ENCODE measurements at regions not wholly inside any gene's neighbourhood (a gene's known extent, or its start where the extent isn't known, plus 50 kb on each side); places are given as distances from the start of the nearest gene placed in this dataset.

DNA sequence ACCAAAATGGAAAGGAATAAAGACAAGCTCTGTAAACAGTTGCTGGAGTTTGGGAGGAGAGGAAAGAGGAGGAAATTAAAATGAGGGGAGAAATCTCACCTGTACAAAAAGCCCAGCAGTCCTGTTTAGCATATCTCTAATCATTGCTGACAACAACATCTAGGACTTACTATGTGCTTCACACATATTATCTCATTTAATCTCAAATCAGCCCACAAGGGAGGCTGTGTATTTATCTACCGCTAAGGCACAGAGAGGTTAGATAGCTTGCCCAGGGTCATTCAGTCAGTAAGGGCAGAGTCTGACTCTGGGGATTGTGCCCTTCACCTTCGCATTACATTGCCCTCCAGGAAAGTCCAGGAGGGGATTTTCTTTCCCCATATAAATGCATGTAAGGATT lies 233.3 kb downstream of the DLEU7 start (continued):
- TF ChIP-seq, protein P1, sequence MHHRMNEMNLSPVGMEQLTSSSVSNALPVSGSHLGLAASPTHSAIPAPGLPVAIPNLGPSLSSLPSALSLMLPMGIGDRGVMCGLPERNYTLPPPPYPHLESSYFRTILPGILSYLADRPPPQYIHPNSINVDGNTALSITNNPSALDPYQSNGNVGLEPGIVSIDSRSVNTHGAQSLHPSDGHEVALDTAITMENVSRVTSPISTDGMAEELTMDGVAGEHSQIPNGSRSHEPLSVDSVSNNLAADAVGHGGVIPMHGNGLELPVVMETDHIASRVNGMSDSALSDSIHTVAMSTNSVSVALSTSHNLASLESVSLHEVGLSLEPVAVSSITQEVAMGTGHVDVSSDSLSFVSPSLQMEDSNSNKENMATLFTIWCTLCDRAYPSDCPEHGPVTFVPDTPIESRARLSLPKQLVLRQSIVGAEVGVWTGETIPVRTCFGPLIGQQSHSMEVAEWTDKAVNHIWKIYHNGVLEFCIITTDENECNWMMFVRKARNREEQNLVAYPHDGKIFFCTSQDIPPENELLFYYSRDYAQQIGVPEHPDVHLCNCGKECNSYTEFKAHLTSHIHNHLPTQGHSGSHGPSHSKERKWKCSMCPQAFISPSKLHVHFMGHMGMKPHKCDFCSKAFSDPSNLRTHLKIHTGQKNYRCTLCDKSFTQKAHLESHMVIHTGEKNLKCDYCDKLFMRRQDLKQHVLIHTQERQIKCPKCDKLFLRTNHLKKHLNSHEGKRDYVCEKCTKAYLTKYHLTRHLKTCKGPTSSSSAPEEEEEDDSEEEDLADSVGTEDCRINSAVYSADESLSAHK (tag by site-specific recombination; IDR thresholded peaks at IDR 0.05) = no peak
- no peak for TF ChIP-seq ZNF623 (tag by site-specific recombination; IDR thresholded peaks at IDR 0.05)

DNA sequence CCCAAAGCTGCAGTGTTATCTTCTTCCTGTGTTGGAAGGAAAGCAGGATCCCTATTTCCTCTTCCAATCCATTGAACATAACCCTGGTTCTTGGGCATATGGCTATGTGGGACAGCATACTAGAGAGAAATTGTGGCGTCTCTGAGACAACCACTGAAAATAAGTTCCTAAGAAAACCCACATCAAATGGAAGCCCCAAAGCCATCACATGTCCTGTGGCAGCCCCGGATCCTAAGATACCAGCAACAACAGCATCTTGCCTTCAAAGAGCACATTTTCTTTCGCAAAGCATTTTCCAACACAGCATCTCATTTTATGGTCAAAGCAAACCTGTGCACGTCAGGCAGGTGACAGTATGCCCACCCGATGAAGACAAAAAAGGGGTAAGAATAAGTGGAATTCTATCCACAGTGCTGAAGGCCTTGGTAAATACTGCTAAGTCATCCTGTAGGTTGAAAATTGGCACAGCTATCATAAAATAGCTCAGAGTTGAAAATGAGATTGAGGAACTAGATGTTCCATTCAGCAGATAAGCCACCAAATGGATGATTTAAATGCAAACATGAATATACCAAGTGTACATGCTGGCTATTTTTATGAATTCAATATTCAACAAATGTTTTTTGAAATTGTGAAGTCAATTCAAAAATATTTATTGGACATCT lies 232.2 kb downstream of the DLEU7 start:
- no peaks in the 10 kb centered on the region for H3K36me3 ChIP-seq (ENCODE audit: control insufficient read depth in 2 of 2, insufficient read depth in 1 of 2, low read length in 2 of 2)
- TF ChIP-seq ZXDB (tag by site-specific recombination; IDR thresholded peaks at IDR 0.05) (no peak), ZNF660 (tag by site-specific recombination; IDR thresholded peaks at IDR 0.05) (no peak), ZNF843 (tag by site-specific recombination; IDR thresholded peaks at IDR 0.05) (no peak), ZNF501 (tag by site-specific recombination; IDR thresholded peaks at IDR 0.05) (no peak), BCL11B (tag by site-specific recombination; IDR thresholded peaks at IDR 0.05; ENCODE audit: low read depth) (no peak), ZNF133 (tag by site-specific recombination; IDR thresholded peaks at IDR 0.05) (no peak), ZNF394 (tag by site-specific recombination; IDR thresholded peaks at IDR 0.05; ENCODE audit: borderline replicate concordance) (no peak), ZFHX2 (tag by site-specific recombination; conservative IDR thresholded peaks at IDR 0.05) (no peak), ZNF214 (tag by site-specific recombination; IDR thresholded peaks at IDR 0.05; ENCODE audit: borderline replicate concordance) (no peak)
- TF ChIP-seq, protein P2, sequence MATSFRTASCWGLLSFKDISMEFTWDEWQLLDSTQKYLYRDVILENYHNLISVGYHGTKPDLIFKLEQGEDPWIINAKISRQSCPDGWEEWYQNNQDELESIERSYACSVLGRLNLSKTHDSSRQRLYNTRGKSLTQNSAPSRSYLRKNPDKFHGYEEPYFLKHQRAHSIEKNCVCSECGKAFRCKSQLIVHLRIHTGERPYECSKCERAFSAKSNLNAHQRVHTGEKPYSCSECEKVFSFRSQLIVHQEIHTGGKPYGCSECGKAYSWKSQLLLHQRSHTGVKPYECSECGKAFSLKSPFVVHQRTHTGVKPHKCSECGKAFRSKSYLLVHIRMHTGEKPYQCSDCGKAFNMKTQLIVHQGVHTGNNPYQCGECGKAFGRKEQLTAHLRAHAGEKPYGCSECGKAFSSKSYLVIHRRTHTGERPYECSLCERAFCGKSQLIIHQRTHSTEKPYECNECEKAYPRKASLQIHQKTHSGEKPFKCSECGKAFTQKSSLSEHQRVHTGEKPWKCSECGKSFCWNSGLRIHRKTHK (tag by site-specific recombination; IDR thresholded peaks at IDR 0.05) = no peak
- TF ChIP-seq, protein P3, sequence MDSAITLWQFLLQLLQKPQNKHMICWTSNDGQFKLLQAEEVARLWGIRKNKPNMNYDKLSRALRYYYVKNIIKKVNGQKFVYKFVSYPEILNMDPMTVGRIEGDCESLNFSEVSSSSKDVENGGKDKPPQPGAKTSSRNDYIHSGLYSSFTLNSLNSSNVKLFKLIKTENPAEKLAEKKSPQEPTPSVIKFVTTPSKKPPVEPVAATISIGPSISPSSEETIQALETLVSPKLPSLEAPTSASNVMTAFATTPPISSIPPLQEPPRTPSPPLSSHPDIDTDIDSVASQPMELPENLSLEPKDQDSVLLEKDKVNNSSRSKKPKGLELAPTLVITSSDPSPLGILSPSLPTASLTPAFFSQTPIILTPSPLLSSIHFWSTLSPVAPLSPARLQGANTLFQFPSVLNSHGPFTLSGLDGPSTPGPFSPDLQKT (IDR thresholded peaks at IDR 0.05; ENCODE audit: borderline replicate concordance, low read depth, low read length) = no peak
- TF ChIP-seq, protein P4, sequence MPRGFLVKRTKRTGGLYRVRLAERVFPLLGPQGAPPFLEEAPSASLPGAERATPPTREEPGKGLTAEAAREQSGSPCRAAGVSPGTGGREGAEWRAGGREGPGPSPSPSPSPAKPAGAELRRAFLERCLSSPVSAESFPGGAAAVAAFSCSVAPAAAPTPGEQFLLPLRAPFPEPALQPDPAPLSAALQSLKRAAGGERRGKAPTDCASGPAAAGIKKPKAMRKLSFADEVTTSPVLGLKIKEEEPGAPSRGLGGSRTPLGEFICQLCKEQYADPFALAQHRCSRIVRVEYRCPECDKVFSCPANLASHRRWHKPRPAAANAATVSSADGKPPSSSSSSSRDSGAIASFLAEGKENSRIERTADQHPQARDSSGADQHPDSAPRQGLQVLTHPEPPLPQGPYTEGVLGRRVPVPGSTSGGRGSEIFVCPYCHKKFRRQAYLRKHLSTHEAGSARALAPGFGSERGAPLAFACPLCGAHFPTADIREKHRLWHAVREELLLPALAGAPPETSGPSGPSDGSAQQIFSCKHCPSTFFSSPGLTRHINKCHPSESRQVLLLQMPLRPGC (tag by site-specific recombination; IDR thresholded peaks at IDR 0.05) = no peak
- H3K4me1 ChIP-seq (ENCODE audit: control insufficient read depth, insufficient read depth, low read length) = no peaks in the 10 kb centered on the region
- no peak overlapping the region for H3K4me3 ChIP-seq (ENCODE audit: low read depth, low read length)
- no peak overlapping the region for H3K27ac ChIP-seq (ENCODE audit: extremely low read depth, low read depth, low read length)
- ChIA-PET POLR2A (no interaction called here), CTCF (no interaction called here)
- no peaks in the 10 kb centered on the region for H3K9me3 ChIP-seq (ENCODE audit: control insufficient read depth, insufficient read depth, low read depth, low read length)

DNA sequence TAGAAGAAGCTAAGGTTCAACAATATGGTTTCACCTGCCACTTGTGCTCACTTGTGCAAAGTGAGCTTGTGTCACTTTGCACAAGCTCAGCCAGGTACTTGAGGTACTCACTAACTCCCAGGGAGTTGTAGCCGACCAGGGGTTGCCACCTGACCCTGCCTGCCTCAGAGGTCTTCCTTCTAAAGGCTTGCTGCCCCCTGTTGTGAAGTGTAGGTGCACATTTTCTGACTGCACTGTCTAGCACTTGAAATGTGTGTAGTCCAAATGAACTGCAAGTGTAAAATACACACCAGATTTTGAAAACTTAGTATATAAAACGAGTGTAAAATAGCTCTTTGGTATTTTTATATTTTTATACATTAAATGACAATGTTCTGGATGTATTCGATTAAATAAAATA lies 230.8 kb downstream of the DLEU7 start:
- Histone ChIP-seq H3K4me1 (ENCODE audit: control insufficient read depth, insufficient read depth, low read length) (peaks cover 6% of the 10 kb centered on the region; the same call in 1 of the 2 replicates), H3K27ac (ENCODE audit: extremely low read depth, low read depth, low read length) (no peak overlapping the region), H3K9me3 (ENCODE audit: control insufficient read depth, insufficient read depth, low read depth, low read length) (no peaks in the 10 kb centered on the region), H3K36me3 (ENCODE audit: control insufficient read depth in 2 of 2, insufficient read depth in 1 of 2, low read length in 2 of 2) (no peaks in the 10 kb centered on the region), H3K4me3 (ENCODE audit: low read depth, low read length) (no peak overlapping the region)
- CTCF ChIA-PET = no interaction called here
- POLR2A ChIA-PET = interaction anchor here (0.5 kb wide), 1 partner anchor 391 kb away, joined by 3 read pairs; no protein-coding TSS in a partner anchor
- no peak for TF ChIP-seq ZNF433 (tag by site-specific recombination; IDR thresholded peaks at IDR 0.05; ENCODE audit: low read depth)
- TF ChIP-seq, protein P5, sequence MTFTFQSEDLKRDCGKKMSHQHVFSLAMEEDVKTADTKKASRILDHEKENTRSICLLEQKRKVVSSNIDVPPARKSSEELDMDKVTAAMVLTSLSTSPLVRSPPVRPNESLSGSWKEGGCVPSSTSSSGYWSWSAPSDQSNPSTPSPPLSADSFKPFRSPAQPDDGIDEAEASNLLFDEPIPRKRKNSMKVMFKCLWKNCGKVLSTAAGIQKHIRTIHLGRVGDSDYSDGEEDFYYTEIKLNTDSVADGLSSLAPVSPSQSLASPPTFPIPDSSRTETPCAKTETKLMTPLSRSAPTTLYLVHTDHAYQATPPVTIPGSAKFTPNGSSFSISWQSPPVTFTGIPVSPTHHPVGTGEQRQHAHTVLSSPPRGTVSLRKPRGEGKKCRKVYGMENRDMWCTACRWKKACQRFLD (tag by site-specific recombination; IDR thresholded peaks at IDR 0.05) = no peak
- no peak for TF ChIP-seq OVOL3 (tag by site-specific recombination; IDR thresholded peaks at IDR 0.05)
- no peak for TF ChIP-seq YY2 (tag by site-specific recombination; IDR thresholded peaks at IDR 0.05)
- TF ChIP-seq ZNF610 (tag by site-specific recombination; IDR thresholded peaks at IDR 0.05; ENCODE audit: borderline replicate concordance) = no peak
- TF ChIP-seq, protein P6, sequence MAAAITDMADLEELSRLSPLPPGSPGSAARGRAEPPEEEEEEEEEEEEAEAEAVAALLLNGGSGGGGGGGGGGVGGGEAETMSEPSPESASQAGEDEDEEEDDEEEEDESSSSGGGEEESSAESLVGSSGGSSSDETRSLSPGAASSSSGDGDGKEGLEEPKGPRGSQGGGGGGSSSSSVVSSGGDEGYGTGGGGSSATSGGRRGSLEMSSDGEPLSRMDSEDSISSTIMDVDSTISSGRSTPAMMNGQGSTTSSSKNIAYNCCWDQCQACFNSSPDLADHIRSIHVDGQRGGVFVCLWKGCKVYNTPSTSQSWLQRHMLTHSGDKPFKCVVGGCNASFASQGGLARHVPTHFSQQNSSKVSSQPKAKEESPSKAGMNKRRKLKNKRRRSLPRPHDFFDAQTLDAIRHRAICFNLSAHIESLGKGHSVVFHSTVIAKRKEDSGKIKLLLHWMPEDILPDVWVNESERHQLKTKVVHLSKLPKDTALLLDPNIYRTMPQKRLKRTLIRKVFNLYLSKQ (tag by site-specific recombination; IDR thresholded peaks at IDR 0.05; ENCODE audit: borderline replicate concordance) = no peak
- no peak for TF ChIP-seq ZNF585B (tag by site-specific recombination; IDR thresholded peaks at IDR 0.05)
- TF ChIP-seq ZNF785 (tag by site-specific recombination; IDR thresholded peaks at IDR 0.05) = no peak
- TF ChIP-seq ZNF76 (tag by site-specific recombination; IDR thresholded peaks at IDR 0.05; ENCODE audit: borderline replicate concordance, low read depth) = no peak
- no peak for TF ChIP-seq ZNF624 (tag by site-specific recombination; IDR thresholded peaks at IDR 0.05)

Data from HEK293 (cell line).